GM12878 (cell line): ENCODE measurements at regions not wholly inside any gene's neighbourhood (a gene's known extent, or its start where the extent isn't known, plus 50 kb on each side); places are given as distances from the start of the nearest gene placed in this dataset.

ENCODE experiments used
- ASH2L ChIP-seq: fragments of 300-600, 200-600 bp; sonication (generic); IDR thresholded peaks from 2 replicates; pipeline ENCODE4 v1.6.1; 2017; ENCODE audit warnings: low read depth, mild to moderate bottlenecking, borderline replicate concordance
- NFIC ChIP-seq: IDR thresholded peaks from 2 replicates; pipeline ENCODE4 v1.6.1; 2012; ENCODE audit warnings: low read depth, mild to moderate bottlenecking, inconsistent platforms, low read length, moderate library complexity
- NR2C2 ChIP-seq: IDR thresholded peaks from 2 replicates; pipeline ENCODE4 v1.6.1; 2011; ENCODE audit warnings: borderline replicate concordance, low read depth; ENCODE audit not compliant: control insufficient read depth, insufficient read length
- RAD21 ChIP-seq: IDR thresholded peaks from 2 replicates; pipeline ENCODE4 v1.6.1; 2011; ENCODE audit warnings: mild to moderate bottlenecking, low read depth, low read length, moderate library complexity; ENCODE audit not compliant: insufficient read depth
- SREBF1 ChIP-seq: IDR thresholded peaks from 2 replicates; pipeline ENCODE4 v1.6.1; 2012; ENCODE audit warnings: mild to moderate bottlenecking, low read length
- TF ChIP-seq, protein P1 (sequence below): fragments of 450-650 bp; formaldehyde crosslinking; IDR thresholded peaks from 2 replicates; pipeline ENCODE4 v1.5.0; 2022; ENCODE audit warnings: mild to moderate bottlenecking, missing genetic modification characterization
- TF ChIP-seq, protein P2 (sequence below): fragments of 450-650 bp; IDR thresholded peaks from 2 replicates; pipeline ENCODE4 v1.6.1; 2018; ENCODE audit warnings: mild to moderate bottlenecking, low read depth, moderate library complexity; ENCODE audit not compliant: partially characterized antibody
- TF ChIP-seq, protein P3 (sequence below): fragments of 150-350 bp; IDR thresholded peaks from 2 replicates; pipeline ENCODE4 v1.6.1; 2016; ENCODE audit warnings: low read depth, low read length

DNA sequence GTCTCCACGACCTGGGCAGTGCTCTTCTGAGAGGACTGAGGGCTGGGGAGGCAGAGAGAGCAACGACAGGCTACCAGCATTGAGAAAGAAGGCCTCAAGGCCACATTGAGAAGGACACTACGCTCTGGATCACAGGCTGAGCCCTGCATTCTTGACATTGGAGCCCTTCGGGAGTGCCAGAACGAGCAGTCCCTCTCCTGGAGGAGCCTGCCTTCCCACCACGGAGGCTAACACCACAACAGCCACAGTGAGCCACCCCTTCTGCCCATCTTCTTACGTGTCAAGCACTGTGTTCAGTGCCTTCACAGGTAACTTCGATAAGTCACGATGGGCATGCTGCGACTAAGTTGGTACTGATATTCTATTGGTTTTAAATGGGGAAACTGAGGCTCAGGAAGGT, 267.8 kb downstream of the RPS24 start (continued):
- TF ChIP-seq, protein P1, sequence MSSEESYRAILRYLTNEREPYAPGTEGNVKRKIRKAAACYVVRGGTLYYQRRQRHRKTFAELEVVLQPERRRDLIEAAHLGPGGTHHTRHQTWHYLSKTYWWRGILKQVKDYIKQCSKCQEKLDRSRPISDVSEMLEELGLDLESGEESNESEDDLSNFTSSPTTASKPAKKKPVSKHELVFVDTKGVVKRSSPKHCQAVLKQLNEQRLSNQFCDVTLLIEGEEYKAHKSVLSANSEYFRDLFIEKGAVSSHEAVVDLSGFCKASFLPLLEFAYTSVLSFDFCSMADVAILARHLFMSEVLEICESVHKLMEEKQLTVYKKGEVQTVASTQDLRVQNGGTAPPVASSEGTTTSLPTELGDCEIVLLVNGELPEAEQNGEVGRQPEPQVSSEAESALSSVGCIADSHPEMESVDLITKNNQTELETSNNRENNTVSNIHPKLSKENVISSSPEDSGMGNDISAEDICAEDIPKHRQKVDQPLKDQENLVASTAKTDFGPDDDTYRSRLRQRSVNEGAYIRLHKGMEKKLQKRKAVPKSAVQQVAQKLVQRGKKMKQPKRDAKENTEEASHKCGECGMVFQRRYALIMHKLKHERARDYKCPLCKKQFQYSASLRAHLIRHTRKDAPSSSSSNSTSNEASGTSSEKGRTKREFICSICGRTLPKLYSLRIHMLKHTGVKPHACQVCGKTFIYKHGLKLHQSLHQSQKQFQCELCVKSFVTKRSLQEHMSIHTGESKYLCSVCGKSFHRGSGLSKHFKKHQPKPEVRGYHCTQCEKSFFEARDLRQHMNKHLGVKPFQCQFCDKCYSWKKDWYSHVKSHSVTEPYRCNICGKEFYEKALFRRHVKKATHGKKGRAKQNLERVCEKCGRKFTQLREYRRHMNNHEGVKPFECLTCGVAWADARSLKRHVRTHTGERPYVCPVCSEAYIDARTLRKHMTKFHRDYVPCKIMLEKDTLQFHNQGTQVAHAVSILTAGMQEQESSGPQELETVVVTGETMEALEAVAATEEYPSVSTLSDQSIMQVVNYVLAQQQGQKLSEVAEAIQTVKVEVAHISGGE (CRISPR knock-in tag): no peak
- TF ChIP-seq ASH2L (no peak), NFIC (no peak), NR2C2 (no peak), RAD21 (no peak), SREBF1 (no peak)
- TF ChIP-seq, protein P2, sequence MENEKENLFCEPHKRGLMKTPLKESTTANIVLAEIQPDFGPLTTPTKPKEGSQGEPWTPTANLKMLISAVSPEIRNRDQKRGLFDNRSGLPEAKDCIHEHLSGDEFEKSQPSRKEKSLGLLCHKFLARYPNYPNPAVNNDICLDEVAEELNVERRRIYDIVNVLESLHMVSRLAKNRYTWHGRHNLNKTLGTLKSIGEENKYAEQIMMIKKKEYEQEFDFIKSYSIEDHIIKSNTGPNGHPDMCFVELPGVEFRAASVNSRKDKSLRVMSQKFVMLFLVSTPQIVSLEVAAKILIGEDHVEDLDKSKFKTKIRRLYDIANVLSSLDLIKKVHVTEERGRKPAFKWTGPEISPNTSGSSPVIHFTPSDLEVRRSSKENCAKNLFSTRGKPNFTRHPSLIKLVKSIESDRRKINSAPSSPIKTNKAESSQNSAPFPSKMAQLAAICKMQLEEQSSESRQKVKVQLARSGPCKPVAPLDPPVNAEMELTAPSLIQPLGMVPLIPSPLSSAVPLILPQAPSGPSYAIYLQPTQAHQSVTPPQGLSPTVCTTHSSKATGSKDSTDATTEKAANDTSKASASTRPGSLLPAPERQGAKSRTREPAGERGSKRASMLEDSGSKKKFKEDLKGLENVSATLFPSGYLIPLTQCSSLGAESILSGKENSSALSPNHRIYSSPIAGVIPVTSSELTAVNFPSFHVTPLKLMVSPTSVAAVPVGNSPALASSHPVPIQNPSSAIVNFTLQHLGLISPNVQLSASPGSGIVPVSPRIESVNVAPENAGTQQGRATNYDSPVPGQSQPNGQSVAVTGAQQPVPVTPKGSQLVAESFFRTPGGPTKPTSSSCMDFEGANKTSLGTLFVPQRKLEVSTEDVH: no peak
- TF ChIP-seq, protein P3, sequence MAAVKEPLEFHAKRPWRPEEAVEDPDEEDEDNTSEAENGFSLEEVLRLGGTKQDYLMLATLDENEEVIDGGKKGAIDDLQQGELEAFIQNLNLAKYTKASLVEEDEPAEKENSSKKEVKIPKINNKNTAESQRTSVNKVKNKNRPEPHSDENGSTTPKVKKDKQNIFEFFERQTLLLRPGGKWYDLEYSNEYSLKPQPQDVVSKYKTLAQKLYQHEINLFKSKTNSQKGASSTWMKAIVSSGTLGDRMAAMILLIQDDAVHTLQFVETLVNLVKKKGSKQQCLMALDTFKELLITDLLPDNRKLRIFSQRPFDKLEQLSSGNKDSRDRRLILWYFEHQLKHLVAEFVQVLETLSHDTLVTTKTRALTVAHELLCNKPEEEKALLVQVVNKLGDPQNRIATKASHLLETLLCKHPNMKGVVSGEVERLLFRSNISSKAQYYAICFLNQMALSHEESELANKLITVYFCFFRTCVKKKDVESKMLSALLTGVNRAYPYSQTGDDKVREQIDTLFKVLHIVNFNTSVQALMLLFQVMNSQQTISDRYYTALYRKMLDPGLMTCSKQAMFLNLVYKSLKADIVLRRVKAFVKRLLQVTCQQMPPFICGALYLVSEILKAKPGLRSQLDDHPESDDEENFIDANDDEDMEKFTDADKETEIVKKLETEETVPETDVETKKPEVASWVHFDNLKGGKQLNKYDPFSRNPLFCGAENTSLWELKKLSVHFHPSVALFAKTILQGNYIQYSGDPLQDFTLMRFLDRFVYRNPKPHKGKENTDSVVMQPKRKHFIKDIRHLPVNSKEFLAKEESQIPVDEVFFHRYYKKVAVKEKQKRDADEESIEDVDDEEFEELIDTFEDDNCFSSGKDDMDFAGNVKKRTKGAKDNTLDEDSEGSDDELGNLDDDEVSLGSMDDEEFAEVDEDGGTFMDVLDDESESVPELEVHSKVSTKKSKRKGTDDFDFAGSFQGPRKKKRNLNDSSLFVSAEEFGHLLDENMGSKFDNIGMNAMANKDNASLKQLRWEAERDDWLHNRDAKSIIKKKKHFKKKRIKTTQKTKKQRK: no peak
- TF ChIP-seq, all 136 proteins: peak for 0
